HG02763 (cell line): ENCODE measurements at regions not wholly inside any gene's neighbourhood (a gene's known extent, or its start where the extent isn't known, plus 50 kb on each side); places are given as distances from the start of the nearest gene placed in this dataset.

Experiments
- ATAC-seq: cut with Tn5 transposase; IDR thresholded peaks from one replicate; pipeline ENCODE4 v1.9.1; 2021; ENCODE audit warnings: mild to moderate bottlenecking, moderate library complexity; ENCODE audit not compliant: unreplicated experiment

DNA sequence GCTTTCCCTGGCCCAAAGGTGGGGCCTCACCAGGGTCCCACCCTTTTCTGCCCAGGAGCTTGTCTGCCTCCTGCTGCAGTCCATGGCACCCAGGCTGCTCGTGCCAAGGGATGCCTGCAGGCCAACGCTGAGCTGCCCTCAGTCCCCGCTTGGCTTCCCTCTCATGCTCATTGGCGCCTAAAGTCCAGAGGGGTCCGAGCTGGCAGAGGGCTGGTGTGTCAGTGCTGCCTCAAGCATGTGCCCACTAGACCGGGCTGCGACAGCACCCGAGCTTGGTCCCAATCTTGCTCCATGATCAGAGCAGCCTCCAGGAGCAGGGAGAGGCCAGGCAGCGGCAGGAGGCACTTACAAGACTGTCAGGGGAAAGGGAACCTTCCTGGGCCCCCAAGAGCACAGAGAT lies 287.0 kb downstream of the ICOS start:
- ATAC-seq: no peak

DNA sequence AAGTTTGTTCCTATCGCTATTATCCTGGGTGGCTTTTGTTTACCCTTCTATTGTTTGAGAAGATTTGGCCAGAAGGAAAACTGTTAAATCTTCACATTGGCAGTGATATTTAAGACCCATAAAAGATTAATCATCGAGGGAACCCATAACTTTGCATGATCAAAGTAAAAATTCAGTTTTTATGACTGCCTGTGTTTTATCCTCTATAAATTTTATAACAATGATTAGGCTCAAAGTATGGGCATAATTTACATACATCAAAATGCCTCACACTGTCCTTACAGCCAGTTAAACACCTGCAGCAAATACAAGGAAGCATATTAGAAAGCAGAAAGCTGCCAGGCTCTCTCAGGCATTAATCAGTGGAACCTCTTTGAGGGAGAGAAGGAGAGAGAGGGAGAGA lies 289.1 kb downstream of the ICOS start:
- no peak for ATAC-seq

DNA sequence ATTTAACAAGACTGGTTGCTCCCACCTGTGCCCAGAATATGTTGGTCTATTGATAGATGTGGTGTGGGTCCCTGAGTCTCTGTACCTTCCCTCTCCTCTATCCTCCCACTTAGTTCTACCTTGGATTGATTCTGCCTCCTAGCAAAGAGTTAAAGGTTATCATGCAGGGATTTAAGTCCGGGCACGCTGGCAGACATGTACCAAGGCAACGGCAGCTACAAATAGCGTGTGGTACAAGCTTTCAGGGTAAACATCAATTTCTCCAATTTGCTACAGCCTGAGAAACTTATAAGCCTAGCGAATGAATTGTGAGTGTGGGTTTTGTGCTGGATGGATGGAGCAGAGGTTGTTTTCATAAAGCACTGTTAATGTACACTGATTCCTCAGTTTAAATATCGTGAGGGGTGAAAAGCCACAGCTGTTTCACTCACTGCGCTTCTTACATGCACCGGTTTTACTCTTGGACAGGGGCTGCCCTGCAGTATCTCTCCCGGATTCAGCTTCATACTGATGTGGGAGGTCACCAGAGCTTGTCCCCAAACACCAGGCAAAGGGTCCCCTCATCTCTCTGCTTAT lies 289.8 kb downstream of the ICOS start:
- no peak for ATAC-seq

DNA sequence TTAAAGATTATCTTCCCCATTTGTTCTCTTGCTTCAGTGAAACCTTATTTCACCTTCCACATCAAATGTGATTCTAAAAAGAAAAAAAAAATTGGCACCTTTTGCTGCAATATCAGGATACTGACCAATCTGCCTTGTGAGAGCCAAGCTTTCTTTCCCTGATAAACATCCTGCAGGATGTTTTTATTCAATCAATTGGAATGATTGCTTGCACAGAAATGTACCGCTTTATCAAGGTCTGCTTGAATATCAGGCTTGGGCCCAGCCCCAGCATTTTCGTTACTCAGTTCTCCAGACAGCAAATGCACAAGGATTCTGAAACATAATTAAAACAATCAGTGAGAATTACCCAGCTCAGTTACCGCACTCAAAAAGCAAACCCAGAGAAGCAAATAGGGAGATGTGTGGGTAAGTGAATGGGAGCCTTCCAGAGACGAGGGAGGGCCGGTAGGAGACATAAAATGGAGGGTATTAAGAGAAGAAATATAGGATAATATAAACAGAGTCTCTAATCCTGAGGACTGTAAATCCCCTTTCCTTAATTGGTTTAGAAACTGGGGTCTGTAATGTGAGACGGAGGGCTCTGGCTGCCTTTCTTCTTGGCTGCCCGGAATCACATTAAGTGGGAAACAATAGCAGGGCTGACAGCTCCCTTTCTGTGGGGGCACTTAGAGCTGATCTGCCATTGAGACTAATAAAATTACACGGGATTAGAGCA lies 291.8 kb downstream of the ICOS start:
- no peak for ATAC-seq

DNA sequence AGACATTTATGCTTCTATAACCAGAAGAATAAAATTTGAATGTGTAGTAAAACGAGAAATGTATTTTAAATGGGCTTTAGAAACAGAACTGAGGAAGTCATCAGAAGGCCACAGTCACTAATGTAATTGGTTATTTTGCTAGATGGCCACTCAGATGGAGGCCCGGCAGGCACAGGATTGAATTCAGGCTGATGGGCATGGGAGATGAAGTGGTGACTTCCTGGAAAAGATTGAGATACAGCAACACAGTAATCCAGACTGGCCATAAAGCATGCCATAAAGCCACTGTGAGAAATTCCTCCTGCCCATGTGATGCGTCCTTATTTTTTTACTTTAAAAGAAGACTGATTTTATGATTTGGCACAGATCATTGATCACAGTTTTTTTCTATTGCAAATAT lies 297.7 kb downstream of the ICOS start:
- ATAC-seq: no peak

DNA sequence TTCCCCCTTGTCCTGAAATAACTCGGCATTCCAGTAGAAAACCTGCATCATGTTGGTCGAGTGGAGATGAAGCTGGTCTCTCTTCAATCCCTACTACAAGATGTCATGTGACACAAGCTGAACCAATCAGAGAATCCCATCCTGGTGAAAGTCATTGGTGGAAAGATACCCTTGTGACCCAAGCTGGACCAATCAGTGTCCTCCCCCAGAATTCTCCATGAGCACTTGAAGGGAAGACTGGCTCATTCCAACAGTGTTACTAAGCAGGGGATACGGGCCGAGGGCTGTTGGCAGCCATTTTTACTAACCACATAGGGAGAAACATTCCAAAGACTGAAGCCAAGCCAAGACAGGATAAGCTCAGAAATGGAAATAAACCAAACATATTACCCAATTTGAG lies 298.3 kb downstream of the ICOS start:
- no peak for ATAC-seq

DNA sequence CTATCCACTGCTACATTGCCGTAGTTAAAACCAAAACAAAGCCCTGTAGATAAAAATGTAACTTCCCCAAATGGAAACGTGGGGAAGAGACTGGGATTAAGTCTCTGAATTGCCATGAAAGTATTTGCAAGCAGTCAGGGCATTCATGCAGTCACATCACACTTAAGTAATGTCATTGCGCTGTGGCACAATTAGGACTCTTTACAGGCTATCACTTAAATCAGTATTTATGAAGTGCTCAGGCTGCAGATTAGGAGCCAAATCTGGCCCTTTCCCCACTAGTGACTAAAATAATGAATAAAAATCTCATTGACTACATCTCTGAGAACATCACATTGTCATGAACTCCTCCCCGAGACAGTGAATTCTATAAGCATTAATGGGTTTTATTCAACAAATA lies 300.9 kb downstream of the ICOS start:
- no peak for ATAC-seq

GRCh38 chr2:204239411-204240165 lies 303.0 kb downstream of the ICOS start:
- ATAC-seq: no peak

GRCh38 chr2:204240961-204241360 lies 304.3 kb upstream of the PARD3B start:
- ATAC-seq: no peak

DNA sequence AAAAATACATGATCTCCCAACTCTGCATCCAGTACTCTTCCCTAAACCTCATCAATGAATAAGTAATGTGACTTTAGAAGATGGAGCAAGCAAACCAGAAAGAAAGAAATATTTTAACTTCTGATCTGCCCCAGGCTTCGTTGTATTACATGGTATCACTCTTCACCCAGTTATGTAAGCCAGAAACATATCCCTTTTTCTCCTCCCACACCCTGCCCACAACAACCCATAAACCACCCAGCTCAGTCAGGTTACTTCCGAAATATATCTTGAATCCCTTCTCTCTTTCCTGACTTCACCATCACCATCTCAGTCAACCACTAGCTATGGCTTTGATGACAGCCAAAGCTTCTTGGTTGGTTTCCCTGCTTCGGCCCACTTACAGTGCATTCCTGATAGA lies 295.8 kb upstream of the PARD3B start:
- no peak for ATAC-seq

GRCh38 chr2:204250692-204251091 lies 294.6 kb upstream of the PARD3B start:
- no peak for ATAC-seq

- ATAC-seq: no peak
These were observed 293.9 kb upstream of the PARD3B start for GRCh38 chr2:204251158-204251997.

- ATAC-seq: no peak
These were observed 293.3 kb upstream of the PARD3B start for GRCh38 chr2:204251998-204252376.

DNA sequence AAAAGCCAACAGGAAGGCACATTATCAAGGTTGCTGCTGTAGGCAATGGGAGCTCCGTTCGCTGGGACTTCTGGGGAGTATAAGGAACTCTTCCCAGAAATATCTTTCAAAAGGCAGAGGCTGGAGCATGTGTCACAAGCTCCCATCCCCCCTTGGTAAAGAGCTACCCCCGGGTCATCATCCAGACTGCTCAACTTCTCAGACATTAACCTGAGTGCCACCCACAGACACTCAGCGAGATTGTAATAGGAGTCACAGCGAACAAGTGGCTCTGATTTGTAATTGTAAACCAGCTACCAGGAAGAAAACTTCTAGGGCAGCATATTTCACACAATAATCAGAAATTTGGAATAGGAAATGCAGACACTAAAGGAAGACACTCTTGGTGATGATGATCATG lies 290.2 kb upstream of the PARD3B start:
- ATAC-seq: no peak

DNA sequence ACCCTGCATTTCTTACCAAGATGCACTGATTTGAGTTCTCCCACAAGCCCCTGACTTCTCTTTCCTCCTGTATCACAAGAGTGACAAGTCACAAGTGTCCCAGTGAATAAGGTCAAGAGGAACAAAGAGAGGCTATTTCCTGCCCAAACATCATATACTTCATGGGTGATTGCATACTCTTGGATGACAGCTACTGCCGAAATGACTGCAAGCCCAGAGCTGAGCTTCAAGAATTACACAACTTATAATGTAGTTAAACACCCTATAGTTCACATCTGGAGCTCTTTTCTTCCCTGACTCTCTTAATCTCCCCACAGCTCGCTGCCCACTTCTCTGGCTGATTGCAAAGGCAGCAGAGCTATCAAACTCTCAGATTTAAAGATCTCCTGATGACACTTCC lies 289.7 kb upstream of the PARD3B start:
- ATAC-seq: no peak

GRCh38 chr2:204257781-204258180 lies 287.5 kb upstream of the PARD3B start:
- no peak for ATAC-seq

DNA sequence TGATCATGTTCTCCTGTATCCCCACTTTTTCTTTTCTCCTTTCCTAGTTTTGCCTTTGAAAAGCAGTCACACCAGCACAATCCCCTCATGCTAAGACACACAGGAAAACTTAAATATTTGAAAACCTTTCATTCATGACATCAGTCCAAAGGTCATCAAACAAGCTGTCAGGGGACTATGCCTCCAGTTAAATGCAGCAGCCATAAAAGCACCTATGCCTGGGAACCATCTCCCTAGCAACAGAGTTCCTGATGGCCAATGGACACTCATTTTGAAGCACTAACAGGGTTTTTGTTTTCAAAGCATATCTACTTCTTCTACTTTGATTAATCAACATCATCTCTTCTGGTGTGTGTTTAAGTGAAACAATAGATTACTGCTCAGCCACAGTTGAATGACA lies 286.4 kb upstream of the PARD3B start:
- ATAC-seq: no peak

DNA sequence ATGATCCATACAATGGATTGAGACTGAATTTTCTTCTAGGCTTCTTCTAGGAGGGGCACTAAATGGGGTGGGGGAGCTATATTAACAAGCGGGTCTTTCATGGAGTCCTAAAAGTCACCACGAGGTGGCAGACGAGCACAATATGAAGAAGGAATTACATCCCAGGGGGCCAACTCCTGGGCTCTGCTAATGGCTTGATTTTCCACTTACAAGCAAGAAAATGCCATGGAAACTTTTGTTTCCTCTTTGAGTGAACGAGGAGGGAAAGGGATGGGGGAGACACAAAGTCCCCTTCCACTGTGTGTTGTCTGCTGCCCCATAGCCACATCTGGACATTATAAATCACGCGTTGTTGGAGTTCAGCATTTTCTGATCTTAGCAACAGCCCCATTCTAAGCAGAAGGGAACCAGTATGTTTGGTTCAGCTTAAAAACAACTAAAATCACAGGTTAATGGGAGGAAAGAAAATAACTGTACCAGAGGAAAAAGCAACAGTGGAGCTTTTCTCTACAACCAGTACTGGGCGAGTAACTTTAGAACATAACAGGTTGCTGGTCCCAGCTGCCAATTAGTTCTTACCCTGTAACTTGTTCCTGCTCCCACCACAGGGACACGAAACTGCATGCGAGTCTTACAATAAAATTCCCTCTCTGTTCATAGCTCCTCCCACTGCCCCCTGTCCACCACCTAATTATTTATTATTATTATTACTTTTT lies 285.0 kb upstream of the PARD3B start:
- ATAC-seq: peak; percentile 61

DNA sequence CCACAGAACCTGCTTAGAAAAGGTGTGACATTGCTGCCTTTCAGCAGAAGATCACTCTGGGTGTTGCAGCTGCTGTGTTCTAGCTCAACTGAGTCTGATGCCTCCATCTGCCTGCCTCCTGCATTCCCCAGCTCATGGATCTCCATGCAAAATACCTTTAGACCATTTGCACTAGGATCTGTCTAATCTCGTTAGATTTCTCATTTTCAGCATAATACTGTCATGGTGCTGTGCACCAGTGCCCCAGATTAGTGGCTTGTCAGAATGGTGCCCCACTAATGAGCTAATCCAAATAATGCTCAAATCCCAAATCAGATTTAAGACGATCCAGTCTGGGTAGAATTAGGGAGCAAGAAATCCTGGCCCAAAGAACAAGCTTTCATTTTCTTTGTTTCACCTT lies 284.4 kb upstream of the PARD3B start:
- ATAC-seq: no peak

DNA sequence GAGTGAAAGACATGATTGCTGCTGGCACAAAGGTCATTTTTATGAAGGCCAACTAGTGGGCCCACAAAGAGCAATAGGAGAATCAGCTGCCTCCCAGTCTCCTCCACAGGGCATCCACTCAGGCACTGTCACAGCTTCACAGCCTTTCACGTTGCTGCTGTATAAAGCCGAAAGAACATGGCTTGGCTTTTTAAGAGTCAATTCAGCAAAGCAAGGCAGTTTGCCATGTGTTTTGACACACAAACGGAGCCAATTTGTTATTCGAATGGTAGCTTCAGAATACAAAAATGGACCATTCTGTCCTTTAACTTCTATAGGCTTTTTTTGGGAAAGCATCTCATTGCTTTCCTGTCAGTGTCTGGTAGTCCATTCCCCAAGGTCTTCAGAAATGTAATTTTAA lies 283.4 kb upstream of the PARD3B start:
- no peak for ATAC-seq

- ATAC-seq: no peak
These were observed 281.2 kb upstream of the PARD3B start for GRCh38 chr2:204264085-204264553.
